GM21528 (cell line): ENCODE measurements at regions not wholly inside any gene's neighbourhood (a gene's known extent, or its start where the extent isn't known, plus 50 kb on each side); places are given as distances from the start of the nearest gene placed in this dataset.
"Not testable (repeated sequence)": the region's sequence is repeated elsewhere in the genome, so short reads cannot be mapped to it uniquely, and the experiment has no call there.

Experiments
- ATAC-seq: cut with Tn5 transposase; IDR thresholded peaks from one replicate; pipeline ENCODE4 v1.9.1; 2021; ENCODE audit warnings: mild to moderate bottlenecking, moderate library complexity; ENCODE audit not compliant: unreplicated experiment, low FRiP score

DNA sequence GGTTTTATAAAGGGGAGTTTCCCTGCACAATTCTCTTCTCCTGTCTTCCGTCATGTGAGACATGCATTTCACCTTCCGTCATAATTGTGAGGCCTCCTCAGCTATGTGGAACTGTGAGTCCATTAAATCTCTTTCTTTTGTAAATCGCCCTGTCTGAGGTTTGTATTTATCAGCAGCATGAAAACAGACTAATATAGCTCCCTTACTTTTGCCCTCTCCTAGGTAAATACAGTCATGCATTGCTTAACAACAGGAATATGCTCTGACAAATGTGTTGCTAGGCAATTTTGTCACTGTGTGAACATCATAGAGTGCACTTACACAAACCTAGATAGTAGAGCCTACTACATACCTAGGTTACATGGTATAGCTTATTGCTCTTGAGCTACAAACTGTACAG, 616.8 kb downstream of the RWDD3 start:
- no peak for ATAC-seq

DNA sequence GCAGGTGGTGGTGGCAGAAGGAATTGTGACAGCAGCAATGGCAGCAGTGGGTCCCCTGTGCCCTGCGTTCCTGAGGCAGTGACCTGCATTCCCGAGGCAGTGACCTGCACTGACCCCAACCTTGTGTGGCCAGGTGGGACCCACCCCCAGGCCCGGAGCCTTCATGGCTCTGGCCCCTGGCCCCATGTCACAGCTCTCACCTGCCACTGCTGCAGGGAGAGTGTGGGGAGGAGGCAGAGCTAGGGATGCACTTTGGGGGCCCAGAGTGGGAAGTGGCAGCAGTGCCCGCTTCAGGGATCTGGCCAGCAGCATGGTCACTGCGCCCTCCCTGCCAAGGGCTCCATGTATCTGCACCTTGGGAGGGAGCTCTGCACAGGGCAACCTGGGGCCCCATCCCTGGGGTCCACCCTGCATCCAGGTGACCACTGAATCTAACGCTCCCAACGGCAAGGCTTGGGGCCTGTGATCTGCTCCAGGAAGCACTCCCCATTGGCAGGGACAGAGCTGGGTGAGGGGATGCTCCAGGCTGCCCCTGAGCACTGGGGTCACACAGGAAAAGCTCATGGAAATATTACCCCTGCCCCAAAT, 618.6 kb downstream of the RWDD3 start:
- no peak for ATAC-seq

DNA sequence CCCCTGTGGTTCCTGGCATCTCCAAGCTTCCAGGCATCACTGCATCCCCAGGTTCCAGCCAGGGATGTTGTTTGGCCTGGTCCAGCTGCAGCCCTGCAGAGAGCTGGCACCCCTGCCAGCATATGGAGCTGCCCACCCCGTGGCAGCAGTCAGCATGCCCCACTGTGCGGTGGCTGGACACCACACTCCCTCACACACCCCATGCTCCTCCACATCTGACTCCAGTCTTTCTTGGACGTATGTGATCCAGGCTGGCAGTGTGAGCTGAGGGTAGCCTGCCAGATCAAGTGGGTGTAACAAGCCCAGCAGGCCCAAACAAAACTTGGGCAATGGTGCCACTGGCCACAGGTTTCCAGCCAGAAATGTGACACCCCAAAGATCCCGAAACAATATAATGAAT, 620.4 kb downstream of the RWDD3 start:
- no peak for ATAC-seq

- ATAC-seq = no peak
These were observed 629.1 kb downstream of the RWDD3 start for GRCh38 chr1:95863086-95863485.

GRCh38 chr1:95865769-95866168, 631.8 kb downstream of the RWDD3 start:
- ATAC-seq = no peak

- no peak for ATAC-seq
These were observed 642.3 kb downstream of the RWDD3 start for GRCh38 chr1:95876276-95876675.

DNA sequence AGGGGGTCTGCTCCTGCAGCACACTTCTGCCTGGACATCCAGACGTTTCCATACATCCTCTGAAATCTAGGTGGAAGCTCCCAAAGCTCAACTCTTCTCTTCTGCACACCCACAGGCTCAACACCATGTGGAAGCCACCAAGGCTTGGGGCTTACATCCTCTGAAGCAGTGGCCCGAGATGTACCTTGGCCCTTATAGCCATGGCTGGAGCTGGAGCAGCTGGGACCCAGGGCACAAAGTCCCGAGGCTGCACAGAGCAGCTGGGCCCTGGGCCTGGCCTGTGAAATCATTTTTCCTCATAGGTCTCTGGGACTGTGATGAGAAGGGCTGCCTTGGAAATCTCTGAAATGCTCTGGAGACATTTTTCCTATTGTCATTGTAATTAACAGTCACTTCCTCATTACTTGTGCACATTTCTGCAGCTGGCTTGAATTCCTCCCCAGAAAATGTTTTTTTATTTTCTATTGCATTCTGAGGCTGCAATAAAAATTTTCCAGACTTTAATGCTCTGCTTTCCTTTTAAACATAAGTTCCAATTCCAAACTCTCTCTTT, 645.6 kb downstream of the RWDD3 start:
- ATAC-seq = no peak

GRCh38 chr1:95888941-95889390, 655.0 kb downstream of the RWDD3 start:
- ATAC-seq = no peak

DNA sequence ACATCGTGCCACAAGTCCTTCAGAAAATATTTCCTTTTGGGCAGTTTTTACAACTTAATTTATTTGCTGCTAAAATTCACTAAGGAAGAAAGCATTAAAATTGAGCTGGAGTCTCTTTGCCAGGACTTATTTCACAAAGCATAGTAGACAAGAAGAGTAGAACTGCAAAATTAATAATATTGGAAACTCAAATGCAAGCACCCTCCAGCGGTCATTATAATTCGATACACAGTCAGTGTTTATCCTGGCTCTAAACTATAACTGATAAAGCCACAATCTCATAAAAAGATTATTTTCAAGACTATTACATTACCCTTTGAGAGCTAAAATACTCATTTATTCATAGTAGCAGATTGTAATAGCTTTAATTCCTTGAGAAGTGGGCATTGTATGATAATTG, 655.4 kb downstream of the RWDD3 start:
- ATAC-seq = no peak

- ATAC-seq = no peak
These were observed 659.9 kb downstream of the RWDD3 start for GRCh38 chr1:95893921-95894320.

- no peak for ATAC-seq
These were observed 669.0 kb downstream of the RWDD3 start for GRCh38 chr1:95903060-95903459.

DNA sequence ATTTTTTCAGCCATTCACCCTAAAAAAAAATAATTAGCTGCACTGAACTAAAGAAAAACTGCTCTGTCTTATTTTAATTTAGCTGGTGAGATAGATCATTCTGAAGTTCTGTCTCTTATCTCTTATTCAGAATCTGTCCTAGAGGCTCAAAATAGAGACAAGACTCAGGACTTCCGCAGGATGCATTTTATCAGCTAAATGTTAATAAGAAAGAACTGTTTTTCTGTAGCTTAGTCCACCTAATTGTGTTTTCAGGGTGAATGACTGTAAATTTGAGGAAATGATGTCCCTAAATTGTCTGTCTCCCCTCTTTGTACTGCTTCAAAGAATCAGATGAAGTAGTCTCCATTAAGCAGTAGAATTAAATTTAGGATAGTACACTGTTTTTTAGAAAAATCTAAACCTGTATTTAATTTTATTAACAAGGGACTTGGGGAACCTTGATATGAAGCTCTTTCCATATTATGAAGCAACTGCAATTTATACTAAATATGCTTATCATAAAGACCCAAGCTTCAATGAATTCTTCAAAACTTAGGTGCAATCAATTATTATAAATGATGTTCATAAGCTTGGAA, 671.9 kb downstream of the RWDD3 start:
- ATAC-seq = no peak

GRCh38 chr1:95911739-95912138, 677.7 kb downstream of the RWDD3 start:
- not testable (repeated sequence) for ATAC-seq

DNA sequence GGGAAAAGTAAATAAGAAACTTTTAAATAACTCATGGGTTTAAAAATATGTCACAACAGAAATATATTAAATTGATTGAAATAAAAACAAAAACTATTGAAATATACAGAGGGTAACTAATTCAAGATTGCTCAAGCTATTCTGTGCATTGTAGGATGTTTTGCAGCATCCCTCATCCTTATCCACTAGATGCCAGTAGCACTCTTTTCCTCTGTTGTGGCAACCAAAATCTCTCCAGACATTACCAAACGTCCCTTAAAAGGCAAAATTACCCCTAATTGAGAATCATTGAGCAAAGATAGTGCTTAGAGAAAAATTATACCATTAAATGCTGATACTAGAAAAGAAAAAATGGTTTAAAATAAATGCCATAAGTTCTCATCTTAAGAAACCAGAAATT, 682.6 kb downstream of the RWDD3 start:
- ATAC-seq = no peak

DNA sequence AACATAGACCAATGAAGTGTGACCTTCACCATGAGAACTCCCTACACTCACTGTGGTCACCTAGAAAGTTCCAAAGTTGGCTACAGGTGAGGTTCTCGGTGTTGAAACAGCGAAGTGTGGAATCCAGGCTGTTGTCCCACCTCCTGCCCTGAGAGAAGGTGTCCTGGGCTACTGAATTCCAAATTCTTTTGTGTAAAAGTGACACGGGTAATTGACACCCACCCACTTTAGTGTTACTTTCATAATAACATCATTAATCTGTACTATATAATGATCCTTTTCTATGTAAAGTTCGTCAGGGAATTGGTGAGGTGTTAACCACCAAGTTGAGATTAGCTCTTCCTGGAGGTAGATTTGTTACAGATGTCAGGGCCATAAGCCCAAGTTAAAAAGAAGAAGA, 690.7 kb downstream of the RWDD3 start:
- ATAC-seq = no peak

DNA sequence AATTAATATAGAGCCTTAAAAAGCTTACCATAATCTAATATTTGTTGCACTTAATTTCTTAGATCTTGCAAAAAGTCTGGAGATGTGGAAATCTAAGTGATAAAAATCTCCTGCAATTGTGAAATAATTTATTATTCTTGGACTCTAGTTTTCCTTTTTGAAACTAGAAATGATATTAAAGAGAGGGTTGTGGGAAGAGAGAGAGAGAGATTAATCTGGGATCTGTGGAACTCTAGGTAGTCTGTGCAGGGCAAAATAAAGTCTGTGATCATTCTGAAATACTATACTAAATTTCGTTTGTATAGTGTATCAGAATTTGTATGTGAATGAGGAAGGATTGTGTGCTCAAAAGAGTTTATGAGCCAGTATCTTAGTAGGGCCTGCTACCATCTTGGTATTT, 692.3 kb downstream of the RWDD3 start:
- ATAC-seq = no peak

GRCh38 chr1:95927061-95927460, 693.1 kb downstream of the RWDD3 start:
- ATAC-seq = no peak

DNA sequence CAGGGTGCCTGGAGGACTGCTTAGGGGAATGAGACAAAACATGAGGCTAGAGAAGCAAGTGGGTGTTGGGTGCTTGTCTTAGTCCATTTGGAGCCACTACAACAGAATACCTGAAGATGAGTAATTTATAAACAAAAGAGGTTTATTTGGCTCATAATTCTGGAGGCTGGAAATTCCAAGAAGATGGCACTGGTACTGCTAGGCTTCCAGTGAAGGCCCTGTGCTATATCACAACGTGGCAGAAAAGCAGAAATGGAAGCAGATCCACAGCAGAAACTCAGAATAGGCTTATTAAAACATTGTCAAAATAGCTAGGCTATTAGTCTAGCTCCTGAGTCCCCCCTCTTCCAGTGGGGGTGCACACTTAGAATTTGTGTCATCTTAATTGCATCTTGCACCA, 701.7 kb downstream of the RWDD3 start:
- ATAC-seq = no peak

DNA sequence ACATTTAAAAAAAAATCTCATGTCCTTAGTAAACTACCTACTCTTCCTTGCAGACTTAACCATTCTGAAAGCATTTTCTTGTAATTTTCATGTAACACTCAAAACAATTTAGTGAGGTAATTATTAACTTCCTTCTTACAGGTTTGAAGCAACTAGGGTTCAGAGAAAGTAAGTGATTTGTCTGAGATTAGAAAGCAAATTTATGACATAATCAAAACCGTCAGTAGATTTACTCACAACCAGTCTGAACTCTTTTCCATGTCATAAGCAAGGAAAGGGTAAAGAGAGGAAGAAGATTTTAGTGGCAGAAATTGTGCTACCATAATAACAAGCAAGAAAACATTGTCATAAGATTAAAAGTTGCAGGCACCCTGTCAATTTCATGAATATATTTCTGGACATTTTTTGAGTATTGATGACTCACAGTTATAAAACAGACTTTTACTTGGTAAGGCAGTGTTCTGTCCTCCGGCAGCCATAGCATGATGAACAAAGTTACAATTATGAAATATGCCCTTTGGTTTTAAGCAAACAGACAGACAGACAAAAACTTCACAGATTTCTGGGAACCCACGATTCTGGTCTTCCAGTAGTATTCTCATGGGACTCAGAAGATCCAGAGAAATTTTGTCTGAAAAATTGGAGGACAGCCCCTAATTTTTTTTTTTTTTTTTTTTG, 707.2 kb downstream of the RWDD3 start:
- no peak for ATAC-seq

DNA sequence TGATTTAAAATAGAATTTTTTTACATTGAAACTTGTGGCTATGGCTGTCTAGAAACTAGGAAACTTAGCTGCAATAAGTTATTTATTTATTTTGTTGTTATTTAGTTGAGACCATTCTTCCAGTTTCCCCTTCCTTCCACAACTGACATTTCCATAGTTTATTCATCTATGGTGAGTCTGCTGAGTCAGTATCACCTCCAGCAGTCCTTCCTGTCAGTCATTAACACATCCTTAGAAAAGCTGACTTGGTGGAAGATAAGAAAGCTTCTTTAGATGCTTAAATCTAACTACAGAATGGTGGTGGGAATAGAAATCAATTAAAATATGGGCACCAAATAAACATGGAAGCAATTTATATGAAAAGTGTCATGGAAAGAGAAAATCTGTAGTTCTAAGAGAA, 714.0 kb downstream of the RWDD3 start:
- no peak for ATAC-seq

- no peak for ATAC-seq
These were observed 717.5 kb downstream of the RWDD3 start for GRCh38 chr1:95951371-95952102.
